ENCODE measurements at regions not wholly inside any gene's neighbourhood (a gene's known extent, or its start where the extent isn't known, plus 50 kb on each side); places are given as distances from the start of the nearest gene placed in this dataset.

GRCh38 chr6:62740171-62740570 is 454.1 kb upstream of the KHDRBS2 start (continued):
- TF ChIP-seq EZH2phosphoT487 (IDR thresholded peaks at IDR 0.05; ENCODE audit: borderline replicate concordance, low read depth) (no peak), RFX5 (IDR thresholded peaks at IDR 0.05; ENCODE audit: low read length) (no peak), MEF2A (IDR thresholded peaks at IDR 0.05; ENCODE audit: borderline replicate concordance, low read depth) (no peak)

- 2% methylated on average over 2 of the region's 2 CpGs for WGBS (ENCODE audit: low lambda C conversion rate)
- POLR2A ChIA-PET = no interaction called here
Observed at GRCh38 chr6:62737792-62738191, 451.8 kb upstream of the KHDRBS2 start.

DNA sequence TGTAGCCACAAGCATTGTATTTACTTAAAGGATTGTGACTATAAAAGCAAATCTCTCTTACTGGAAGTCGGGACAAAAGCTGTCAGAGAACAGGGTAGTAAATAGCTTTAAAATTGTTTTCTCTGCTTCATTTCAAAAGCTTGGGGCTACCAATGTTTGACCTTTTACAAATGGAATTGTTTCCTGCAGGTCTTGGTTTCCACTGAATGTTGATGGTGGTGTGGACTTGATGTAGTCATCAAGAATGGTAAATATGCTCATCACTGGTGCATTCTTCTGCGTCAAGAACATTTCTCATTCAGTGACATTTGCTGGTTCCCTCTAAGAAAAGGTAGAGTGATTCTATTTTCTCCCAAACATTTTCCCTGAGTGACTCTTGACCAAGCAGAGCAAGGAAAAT is 435.4 kb upstream of the KHDRBS2 start:
- Histone ChIP-seq H3K4me3 (ENCODE audit: low read depth in 2 of 2, low read length in 1 of 2) (no peak overlapping the region), H3K9me2 (no peaks in the 10 kb centered on the region), H3K27ac (ENCODE audit: low read depth in 2 of 2, low read length in 1 of 2) (no peak overlapping the region), H3K9ac (no peak overlapping the region), H3F3A (replicated peaks; ENCODE audit: insufficient read depth) (no peaks in the 10 kb centered on the region), H3K4me1 (ENCODE audit: control insufficient read depth in 1 of 2, insufficient read depth in 2 of 2, low read depth in 1 of 2, low read length in 1 of 2) (no peaks in the 10 kb centered on the region), H3K79me2 (ENCODE audit: insufficient read depth) (no peaks in the 10 kb centered on the region), H3K4me2 (no peak overlapping the region), H4K20me1 (ENCODE audit: insufficient read depth) (no peaks in the 10 kb centered on the region), H3K9me3 (0 out of 2 replicates have a peak, but pooled peaks cover 3% of the 10 kb centered on the region), H3K36me3 (replicated peaks in 1 of 2; ENCODE audit: control insufficient read depth in 1 of 2, insufficient read depth in 2 of 2, low read length in 1 of 2) (no peaks in the 10 kb centered on the region), H2AFZ (ENCODE audit: low read depth) (no peak overlapping the region), H3K27me3 (ENCODE audit: insufficient read depth) (no peaks in the 10 kb centered on the region)
- ChIA-PET CTCF (interaction anchor here (1.3 kb wide), 1 partner anchor 12 kb away, joined by 3 read pairs; no protein-coding TSS in a partner anchor), POLR2A (no interaction called here)
- 0% methylated on average over 2 of the region's 2 CpGs for WGBS (ENCODE audit: low lambda C conversion rate)
- TF ChIP-seq, protein P1, sequence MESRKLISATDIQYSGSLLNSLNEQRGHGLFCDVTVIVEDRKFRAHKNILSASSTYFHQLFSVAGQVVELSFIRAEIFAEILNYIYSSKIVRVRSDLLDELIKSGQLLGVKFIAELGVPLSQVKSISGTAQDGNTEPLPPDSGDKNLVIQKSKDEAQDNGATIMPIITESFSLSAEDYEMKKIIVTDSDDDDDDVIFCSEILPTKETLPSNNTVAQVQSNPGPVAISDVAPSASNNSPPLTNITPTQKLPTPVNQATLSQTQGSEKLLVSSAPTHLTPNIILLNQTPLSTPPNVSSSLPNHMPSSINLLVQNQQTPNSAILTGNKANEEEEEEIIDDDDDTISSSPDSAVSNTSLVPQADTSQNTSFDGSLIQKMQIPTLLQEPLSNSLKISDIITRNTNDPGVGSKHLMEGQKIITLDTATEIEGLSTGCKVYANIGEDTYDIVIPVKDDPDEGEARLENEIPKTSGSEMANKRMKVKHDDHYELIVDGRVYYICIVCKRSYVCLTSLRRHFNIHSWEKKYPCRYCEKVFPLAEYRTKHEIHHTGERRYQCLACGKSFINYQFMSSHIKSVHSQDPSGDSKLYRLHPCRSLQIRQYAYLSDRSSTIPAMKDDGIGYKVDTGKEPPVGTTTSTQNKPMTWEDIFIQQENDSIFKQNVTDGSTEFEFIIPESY (IDR thresholded peaks at IDR 0.05; ENCODE audit: borderline replicate concordance, low read depth) = no peak
- TF ChIP-seq CHD2 (IDR thresholded peaks at IDR 0.05; ENCODE audit: low read length, partially characterized antibody) (no peak), SIN3A (IDR thresholded peaks at IDR 0.05; ENCODE audit: borderline replicate concordance, low read depth, low read length) (no peak), PBX3 (IDR thresholded peaks at IDR 0.05) (no peak), MEF2A (IDR thresholded peaks at IDR 0.05; ENCODE audit: borderline replicate concordance, low read depth) (no peak), RXRA (IDR thresholded peaks at IDR 0.05; ENCODE audit: borderline replicate concordance, low read depth) (no peak), MXI1 (IDR thresholded peaks at IDR 0.05; ENCODE audit: low read depth, low read length) (no peak), NFIC (IDR thresholded peaks at IDR 0.05; ENCODE audit: borderline replicate concordance) (no peak), EP300 (IDR thresholded peaks at IDR 0.05; ENCODE audit: borderline replicate concordance in 1 of 2, low read depth in 1 of 2, low read length in 1 of 2) (no peak), EZH2phosphoT487 (IDR thresholded peaks at IDR 0.05; ENCODE audit: borderline replicate concordance, low read depth) (no peak), FOSL2 (IDR thresholded peaks at IDR 0.05; ENCODE audit: borderline replicate concordance, low read depth) (no peak)
- TF ChIP-seq, protein P2, sequence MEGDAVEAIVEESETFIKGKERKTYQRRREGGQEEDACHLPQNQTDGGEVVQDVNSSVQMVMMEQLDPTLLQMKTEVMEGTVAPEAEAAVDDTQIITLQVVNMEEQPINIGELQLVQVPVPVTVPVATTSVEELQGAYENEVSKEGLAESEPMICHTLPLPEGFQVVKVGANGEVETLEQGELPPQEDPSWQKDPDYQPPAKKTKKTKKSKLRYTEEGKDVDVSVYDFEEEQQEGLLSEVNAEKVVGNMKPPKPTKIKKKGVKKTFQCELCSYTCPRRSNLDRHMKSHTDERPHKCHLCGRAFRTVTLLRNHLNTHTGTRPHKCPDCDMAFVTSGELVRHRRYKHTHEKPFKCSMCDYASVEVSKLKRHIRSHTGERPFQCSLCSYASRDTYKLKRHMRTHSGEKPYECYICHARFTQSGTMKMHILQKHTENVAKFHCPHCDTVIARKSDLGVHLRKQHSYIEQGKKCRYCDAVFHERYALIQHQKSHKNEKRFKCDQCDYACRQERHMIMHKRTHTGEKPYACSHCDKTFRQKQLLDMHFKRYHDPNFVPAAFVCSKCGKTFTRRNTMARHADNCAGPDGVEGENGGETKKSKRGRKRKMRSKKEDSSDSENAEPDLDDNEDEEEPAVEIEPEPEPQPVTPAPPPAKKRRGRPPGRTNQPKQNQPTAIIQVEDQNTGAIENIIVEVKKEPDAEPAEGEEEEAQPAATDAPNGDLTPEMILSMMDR (IDR thresholded peaks at IDR 0.05) = no peak
- DNase-seq = no peak

More at GRCh38 chr6:62737792-62738191, 451.8 kb upstream of the KHDRBS2 start:
- H3K9me3 ChIP-seq = no peaks in the 10 kb centered on the region
- no peak for TF ChIP-seq EZH2phosphoT487 (IDR thresholded peaks at IDR 0.05; ENCODE audit: borderline replicate concordance, low read depth)
- TF ChIP-seq USF2 (IDR thresholded peaks at IDR 0.05; ENCODE audit: borderline replicate concordance, low read depth, low read length) = no peak
- TF ChIP-seq MAX (IDR thresholded peaks at IDR 0.05; ENCODE audit: low read depth) = no peak
- no peak for TF ChIP-seq RXRA (IDR thresholded peaks at IDR 0.05; ENCODE audit: borderline replicate concordance, low read depth)
- TF ChIP-seq JUND (IDR thresholded peaks at IDR 0.05) = no peak
- TF ChIP-seq FOSL2 (IDR thresholded peaks at IDR 0.05; ENCODE audit: borderline replicate concordance, low read depth) = no peak
- no peak for TF ChIP-seq SMC3 (IDR thresholded peaks at IDR 0.05; ENCODE audit: low read depth, low read length)
- H3K9me2 ChIP-seq = no peaks in the 10 kb centered on the region; the same call in 1 of the 2 replicates
- no peak overlapping the region for H3K4me2 ChIP-seq
- no peak overlapping the region for H3K4me3 ChIP-seq (ENCODE audit: low read depth in 2 of 2, low read length in 1 of 2)
- H4K20me1 ChIP-seq (ENCODE audit: insufficient read depth) = no peaks in the 10 kb centered on the region
- H3K27ac ChIP-seq (ENCODE audit: low read depth in 2 of 2, low read length in 1 of 2) = no peak overlapping the region
- no peaks in the 10 kb centered on the region for H3K27me3 ChIP-seq (ENCODE audit: insufficient read depth)
- H3K9ac ChIP-seq = no peak overlapping the region
- H2AFZ ChIP-seq (ENCODE audit: low read depth) = no peak overlapping the region
- DNase-seq = no peak
- no peaks in the 10 kb centered on the region for H3K4me1 ChIP-seq (ENCODE audit: control insufficient read depth in 1 of 2, insufficient read depth in 2 of 2, low read depth in 1 of 2, low read length in 1 of 2)
- no peaks in the 10 kb centered on the region for H3K79me2 ChIP-seq (ENCODE audit: insufficient read depth)
- H3F3A ChIP-seq (replicated peaks; ENCODE audit: insufficient read depth) = no peaks in the 10 kb centered on the region
- no peaks in the 10 kb centered on the region for H3K36me3 ChIP-seq (replicated peaks in 1 of 2; ENCODE audit: control insufficient read depth in 1 of 2, insufficient read depth in 2 of 2, low read length in 1 of 2)
- CTCF ChIA-PET = no interaction called here
